CD4-positive, alpha-beta T cell (primary cell): ENCODE measurements at regions not wholly inside any gene's neighbourhood (a gene's known extent, or its start where the extent isn't known, plus 50 kb on each side); places are given as distances from the start of the nearest gene placed in this dataset.

ENCODE experiments used
- ATAC-seq: fragments of 200-7000 bp; cut with Tn5 transposase; one replicate; pipeline ENCODE4 v1.10.0; 2022; ENCODE audit warnings: mild to moderate bottlenecking; ENCODE audit not compliant: poor library complexity
- CTCF ChIA-PET: fragments of 350-600 bp; sonication (Branson Sonifier 250); formaldehyde crosslinking; loops from one replicate; lab custom pipeline; 2021; ENCODE audit warnings: antibody characterized with exemption, inconsistent platforms; lab: Charles Lee
- POLR2A ChIA-PET: fragments of 350-600 bp; sonication (Branson Sonifier 250); formaldehyde crosslinking; loops from one replicate; lab custom pipeline; 2021; ENCODE audit warnings: antibody characterized with exemption, inconsistent platforms; lab: Charles Lee
- DNase-seq, 14 experiments: peaks; one replicate each; pipeline ENCODE4 v3.0.0-alpha.2; 2013 to 2020; ENCODE audit warnings: mixed read lengths in 2 of 14
- H3K27ac ChIP-seq, 2 donors: one replicate each; pipeline versions ENCODE4 v1.5.1 to v1.7.0; 2013; ENCODE audit warnings: low read length in 2 of 2, low read depth in 1 of 2, mild to moderate bottlenecking in 1 of 2
- H3K27me3 ChIP-seq, 2 experiments: 1 replicate in 1 of 2; 2 replicates in 1 of 2; pipeline versions ENCODE4 v1.6.1 to v1.7.0; 2013; ENCODE audit warnings: low read length in 2 of 2, control low read depth in 1 of 2, mild to moderate bottlenecking in 1 of 2, moderate library complexity in 1 of 2; ENCODE audit not compliant: insufficient read depth in 2 of 2, control insufficient read depth in 1 of 2
- H3K36me3 ChIP-seq: one replicate; pipeline ENCODE4 v1.6.1; 2013; ENCODE audit warnings: low read length, control low read depth; ENCODE audit not compliant: insufficient read depth
- H3K4me1 ChIP-seq: one replicate; pipeline ENCODE4 v1.6.1; 2013; ENCODE audit warnings: low read length, control low read depth; ENCODE audit not compliant: insufficient read depth
- H3K4me3 ChIP-seq: one replicate; pipeline ENCODE4 v1.5.1; 2013; ENCODE audit warnings: mild to moderate bottlenecking, low read length, moderate library complexity
- H3K9me3 ChIP-seq, 2 experiments: 1 replicate in 1 of 2; 2 replicates in 1 of 2; pipeline versions ENCODE4 v1.6.1 to v1.7.0; 2013; ENCODE audit warnings: low read length in 2 of 2, mild to moderate bottlenecking in 2 of 2, control low read depth in 1 of 2, moderate library complexity in 1 of 2; ENCODE audit not compliant: control insufficient read depth in 1 of 2, insufficient read depth in 1 of 2
- H3K27ac Mint-ChIP-seq: one replicate; pipeline ENCODE4 v1.8.0; 2020; ENCODE audit warnings: mixed read lengths
- H3K27me3 Mint-ChIP-seq: one replicate; pipeline ENCODE4 v1.8.0; 2021; ENCODE audit warnings: mixed read lengths
- H3K36me3 Mint-ChIP-seq: one replicate; pipeline ENCODE4 v1.8.0; 2021; ENCODE audit warnings: low read depth, mixed read lengths
- H3K4me1 Mint-ChIP-seq: one replicate; pipeline ENCODE4 v1.8.0; 2021; ENCODE audit warnings: low read depth, mixed read lengths
- H3K4me3 Mint-ChIP-seq: one replicate; pipeline ENCODE4 v1.8.0; 2020; ENCODE audit warnings: mild to moderate bottlenecking, mixed read lengths
- H3K9me3 Mint-ChIP-seq: one replicate; pipeline ENCODE4 v1.8.0; 2020; ENCODE audit warnings: mixed read lengths
- intact Hi-C, 2 experiments: fragments of 100-400 bp; cut with DNase I in 1 of 2; cut with micrococcal nuclease in 1 of 2; formaldehyde crosslinking; loops; one replicate each; pipeline versions ENCODE4 v1.15.1 to v1.9.0; 2023 to 2025; cut with DNase I, micrococcal nuclease
- TF ChIP-seq, protein P1 (sequence below): fragments of 200-600 bp; IDR thresholded peaks from one replicate; pipeline ENCODE4 v1.8.0; 2022; ENCODE audit warnings: antibody characterized with exemption, mild to moderate bottlenecking

DNA sequence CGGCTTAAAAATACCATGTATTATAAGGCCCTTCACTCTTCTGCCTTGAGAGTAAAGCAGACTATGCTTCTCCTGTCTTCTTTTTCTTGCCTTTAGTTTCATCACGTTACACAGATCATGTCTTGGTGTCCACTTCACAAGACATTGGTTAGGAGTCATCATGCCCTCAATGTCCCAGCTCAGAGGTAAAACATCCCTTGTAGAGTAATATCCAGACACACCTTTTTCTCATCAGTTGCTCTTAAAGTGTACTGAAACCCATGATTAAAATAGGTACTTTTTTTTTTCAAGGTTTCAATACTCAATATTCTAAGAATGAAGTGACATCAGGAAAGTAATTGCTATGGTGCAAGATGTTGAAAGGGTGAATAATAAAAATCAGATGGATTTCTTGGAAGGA lies 267.8 kb downstream of the PMP22 start:
- intact Hi-C loops: no loop called here
- no peak overlapping the region for H3K27ac ChIP-seq
- DNase-seq: no peak
- Mint-ChIP-seq H3K27me3 (peaks cover 3% of the 10 kb centered on the region), H3K36me3 (no peaks in the 10 kb centered on the region), H3K9me3 (no peaks in the 10 kb centered on the region), H3K4me1 (no peaks in the 10 kb centered on the region), H3K27ac (no peak overlapping the region), H3K4me3 (no peak overlapping the region)
- ATAC-seq: no peak
- POLR2A ChIA-PET: no interaction called here
- TF ChIP-seq, protein P1, sequence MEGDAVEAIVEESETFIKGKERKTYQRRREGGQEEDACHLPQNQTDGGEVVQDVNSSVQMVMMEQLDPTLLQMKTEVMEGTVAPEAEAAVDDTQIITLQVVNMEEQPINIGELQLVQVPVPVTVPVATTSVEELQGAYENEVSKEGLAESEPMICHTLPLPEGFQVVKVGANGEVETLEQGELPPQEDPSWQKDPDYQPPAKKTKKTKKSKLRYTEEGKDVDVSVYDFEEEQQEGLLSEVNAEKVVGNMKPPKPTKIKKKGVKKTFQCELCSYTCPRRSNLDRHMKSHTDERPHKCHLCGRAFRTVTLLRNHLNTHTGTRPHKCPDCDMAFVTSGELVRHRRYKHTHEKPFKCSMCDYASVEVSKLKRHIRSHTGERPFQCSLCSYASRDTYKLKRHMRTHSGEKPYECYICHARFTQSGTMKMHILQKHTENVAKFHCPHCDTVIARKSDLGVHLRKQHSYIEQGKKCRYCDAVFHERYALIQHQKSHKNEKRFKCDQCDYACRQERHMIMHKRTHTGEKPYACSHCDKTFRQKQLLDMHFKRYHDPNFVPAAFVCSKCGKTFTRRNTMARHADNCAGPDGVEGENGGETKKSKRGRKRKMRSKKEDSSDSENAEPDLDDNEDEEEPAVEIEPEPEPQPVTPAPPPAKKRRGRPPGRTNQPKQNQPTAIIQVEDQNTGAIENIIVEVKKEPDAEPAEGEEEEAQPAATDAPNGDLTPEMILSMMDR: no peak
- no peaks in the 10 kb centered on the region for H3K9me3 ChIP-seq
- H3K36me3 ChIP-seq: no peaks in the 10 kb centered on the region
- CTCF ChIA-PET: interaction anchor here (0.7 kb wide), 1 partner anchor 14 kb away, joined by 4 read pairs; no protein-coding TSS in a partner anchor
- H3K27me3 ChIP-seq: peaks cover 0 to 6% of the 10 kb centered on the region in 2 experiments
- H3K4me1 ChIP-seq: no peaks in the 10 kb centered on the region
- no peak overlapping the region for H3K4me3 ChIP-seq

DNA sequence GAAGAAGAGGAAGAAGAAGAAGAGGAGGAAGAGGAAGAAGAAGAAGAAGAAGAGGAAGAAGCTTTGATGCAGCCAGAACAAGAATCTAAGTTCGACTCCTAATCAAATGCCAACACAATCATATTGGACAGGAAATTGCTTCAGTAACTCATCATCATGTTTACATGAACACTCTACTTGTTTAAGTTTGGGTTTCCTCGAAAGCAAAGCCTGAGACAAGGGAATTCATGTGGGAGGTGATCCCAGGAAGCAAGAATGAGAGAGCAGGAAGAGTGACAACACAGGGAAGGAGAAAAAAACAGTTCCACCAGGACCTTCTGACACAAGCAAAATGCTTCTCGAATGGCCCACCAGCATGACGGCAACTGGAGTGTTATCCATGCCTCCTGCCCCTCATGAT lies 279.0 kb downstream of the PMP22 start:
- TF ChIP-seq, protein P1: no peak
- peaks cover 0 to 3% of the 10 kb centered on the region in 2 experiments for H3K9me3 ChIP-seq
- no peak overlapping the region for H3K27ac ChIP-seq
- H3K4me1 ChIP-seq: no peaks in the 10 kb centered on the region
- H3K36me3 ChIP-seq: no peaks in the 10 kb centered on the region
- POLR2A ChIA-PET: no interaction called here
- Mint-ChIP-seq H3K4me1 (no peaks in the 10 kb centered on the region), H3K36me3 (no peaks in the 10 kb centered on the region), H3K9me3 (no peaks in the 10 kb centered on the region), H3K4me3 (no peak overlapping the region), H3K27ac (no peak overlapping the region), H3K27me3 (peaks cover 18% of the 10 kb centered on the region)
- no peak overlapping the region for H3K4me3 ChIP-seq
- no peak for DNase-seq
- CTCF ChIA-PET: no interaction called here
- H3K27me3 ChIP-seq: no peaks in the 10 kb centered on the region
- ATAC-seq: no peak
- intact Hi-C loops: no loop called here

DNA sequence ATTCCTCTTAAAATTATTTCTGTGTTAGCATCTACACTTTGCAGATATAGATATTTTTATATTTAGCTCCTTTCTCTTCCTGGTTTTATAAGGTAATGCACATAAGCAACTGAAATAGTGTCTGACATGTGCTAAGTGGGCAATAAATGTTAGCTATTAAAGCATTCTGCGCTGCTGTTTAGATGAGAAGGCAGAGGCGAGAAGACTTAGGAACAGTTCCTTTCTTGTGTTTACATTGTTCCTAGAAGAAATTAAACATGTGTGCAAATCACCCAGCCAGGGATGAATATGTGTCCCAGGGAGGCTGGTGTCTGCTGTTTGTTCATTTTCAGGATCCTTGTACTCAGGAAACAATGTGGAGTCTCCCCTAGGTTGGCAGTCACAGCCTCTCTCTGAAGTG lies 292.3 kb downstream of the PMP22 start:
- DNase-seq: no peak
- POLR2A ChIA-PET: no interaction called here
- intact Hi-C loops: no loop called here
- H3K4me1 ChIP-seq: no peaks in the 10 kb centered on the region
- H3K9me3 ChIP-seq: peaks cover 3 to 10% of the 10 kb centered on the region in 2 experiments
- no peak overlapping the region for H3K27ac ChIP-seq
- H3K4me3 Mint-ChIP-seq: no peak overlapping the region
- peaks cover 12 to 13% of the 10 kb centered on the region in 2 experiments for H3K27me3 ChIP-seq
- H3K9me3 Mint-ChIP-seq: peaks cover 8% of the 10 kb centered on the region
- H3K27me3 Mint-ChIP-seq: peaks cover 17% of the 10 kb centered on the region
- no peaks in the 10 kb centered on the region for H3K4me1 Mint-ChIP-seq
- ATAC-seq: no peak
- H3K36me3 ChIP-seq: no peaks in the 10 kb centered on the region
- H3K27ac Mint-ChIP-seq: no peak overlapping the region
- CTCF ChIA-PET: no interaction called here
- H3K4me3 ChIP-seq: no peak overlapping the region
- no peaks in the 10 kb centered on the region for H3K36me3 Mint-ChIP-seq
- TF ChIP-seq, protein P1: no peak
